Epithelial cell of esophagus (primary cell): ENCODE measurements at regions not wholly inside any gene's neighbourhood (a gene's known extent, or its start where the extent isn't known, plus 50 kb on each side); places are given as distances from the start of the nearest gene placed in this dataset.

ENCODE experiments used
- DNase-seq: peaks from one replicate; pipeline ENCODE4 v3.0.0; 2010; ENCODE audit warnings: low read depth
- H3K4me3 ChIP-seq: 2 replicates; pipeline ENCODE4 v1.5.1; 2011; ENCODE audit warnings: mild to moderate bottlenecking, low read length, control low read depth
- CTCF ChIP-seq: IDR thresholded peaks from 2 replicates; pipeline ENCODE4 v1.5.1; 2011; ENCODE audit warnings: low read depth, mild to moderate bottlenecking, low read length, control low read depth, inconsistent platforms; ENCODE audit not compliant: insufficient read depth; ENCODE audit errors: missing control alignments

- peak; percentile 2 for DNase-seq
- no peak overlapping the region for H3K4me3 ChIP-seq
- no peak for TF ChIP-seq CTCF
Measured at GRCh38 chr1:60331647-60332046, 258.1 kb upstream of the C1orf87 start.

GRCh38 chr1:60329651-60330050 is 256.1 kb upstream of the C1orf87 start:
- TF ChIP-seq CTCF, result no peak
- no peak for DNase-seq
- H3K4me3 ChIP-seq, result no peak overlapping the region

GRCh38 chr1:60311838-60312237 is 238.3 kb upstream of the C1orf87 start:
- H3K4me3 ChIP-seq, result no peak overlapping the region
- TF ChIP-seq CTCF, result no peak

GRCh38 chr1:60299581-60299980 is 226.0 kb upstream of the C1orf87 start:
- DNase-seq, result no peak
- TF ChIP-seq CTCF, result no peak
- no peak overlapping the region for H3K4me3 ChIP-seq

More at GRCh38 chr1:60311838-60312237, 238.3 kb upstream of the C1orf87 start:
- no peak for DNase-seq

- no peak overlapping the region for H3K4me3 ChIP-seq
- DNase-seq, result peak; percentile 39
- TF ChIP-seq CTCF, result no peak
Measured at GRCh38 chr1:60298290-60298689, 224.7 kb upstream of the C1orf87 start.

GRCh38 chr1:60296794-60297193 is 223.2 kb upstream of the C1orf87 start:
- no peak for DNase-seq
- no peak overlapping the region for H3K4me3 ChIP-seq
- no peak for TF ChIP-seq CTCF

GRCh38 chr1:60292140-60292539 is 218.6 kb upstream of the C1orf87 start:
- no peak for TF ChIP-seq CTCF
- H3K4me3 ChIP-seq, result no peak overlapping the region
- no peak for DNase-seq
